Vagina (tissue), 2 donors: ENCODE measurements at regions not wholly inside any gene's neighbourhood (a gene's known extent, or its start where the extent isn't known, plus 50 kb on each side); places are given as distances from the start of the nearest gene placed in this dataset.

ENCODE experiments used
- DNase-seq, 2 donors: peaks; one replicate each; pipeline ENCODE4 v3.0.0-alpha.2; 2017; ENCODE audit errors: extremely low spot score in 2 of 2
- H3K27ac ChIP-seq: fragments of 200-600 bp; sonication (generic); one replicate; pipeline ENCODE4 v1.5.1; 2019
- H3K27me3 ChIP-seq: fragments of 200-600 bp; sonication (generic); one replicate; pipeline ENCODE4 v1.5.1; 2019
- H3K36me3 ChIP-seq, 2 donors: fragments of 200-600 bp; sonication (generic); one replicate each; pipeline ENCODE4 v1.5.1; 2017 to 2019
- H3K4me1 ChIP-seq: fragments of 200-600 bp; sonication (generic); one replicate; pipeline ENCODE4 v1.5.1; 2019
- H3K4me3 ChIP-seq, 2 donors: fragments of 200-600 bp; sonication (generic); 1 replicate in 1 of 2; 2 replicates in 1 of 2; pipeline ENCODE4 v1.5.1; 2016 to 2019
- H3K9me3 ChIP-seq: fragments of 200-600 bp; sonication (generic); one replicate; pipeline ENCODE4 v1.5.1; 2019
- POLR2A ChIP-seq, 2 donors: fragments of 450-650 bp; IDR thresholded peaks; one replicate each; pipeline ENCODE4 v1.6.1; 2017; ENCODE audit warnings: antibody characterized with exemption in 2 of 2, mild to moderate bottlenecking in 2 of 2, moderate library complexity in 2 of 2
- POLR2AphosphoS5 ChIP-seq, 2 donors: sonication (generic); formaldehyde crosslinking; IDR thresholded peaks; one replicate each; pipeline ENCODE4 v1.9.0; 2017; ENCODE audit warnings: antibody characterized with exemption in 2 of 2, mild to moderate bottlenecking in 2 of 2, low read depth in 1 of 2; ENCODE audit not compliant: insufficient read depth in 1 of 2
- intact Hi-C: fragments of 100-400 bp; cut with DNase I; formaldehyde crosslinking; loops from one replicate; pipeline ENCODE4 v1.15.1; 2023
- TF ChIP-seq, protein P1 (sequence below), 3 experiments: fragments of 450-650 bp in 2 of 3; fragments of 200-600 bp in 1 of 3; sonication (generic) in 1 of 3; IDR thresholded peaks; one replicate each; pipeline ENCODE4 v1.5.1; 2017 to 2019; ENCODE audit warnings: antibody characterized with exemption in 3 of 3, mild to moderate bottlenecking in 2 of 3, moderate library complexity in 2 of 3

DNA sequence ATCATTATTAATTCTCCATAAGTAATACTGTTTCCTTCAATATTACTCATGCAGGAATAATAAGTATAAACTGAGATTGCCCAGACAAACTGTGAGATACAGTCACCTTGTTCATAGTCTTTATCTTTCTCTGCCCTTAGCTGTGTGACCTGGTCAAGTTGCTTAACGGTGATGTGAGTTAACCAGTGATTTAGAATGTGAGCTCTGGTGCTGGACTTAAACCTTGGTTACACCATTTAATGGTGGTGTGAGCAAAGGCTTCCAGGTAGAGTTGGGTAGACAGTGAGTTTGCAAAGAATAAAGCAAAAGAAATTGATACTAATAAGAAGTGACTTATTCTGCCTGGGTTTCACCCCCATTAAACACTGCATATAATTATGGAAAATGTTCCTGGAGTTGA, 86.2 kb upstream of the DEFB112 start:
- TF ChIP-seq, protein P1, sequence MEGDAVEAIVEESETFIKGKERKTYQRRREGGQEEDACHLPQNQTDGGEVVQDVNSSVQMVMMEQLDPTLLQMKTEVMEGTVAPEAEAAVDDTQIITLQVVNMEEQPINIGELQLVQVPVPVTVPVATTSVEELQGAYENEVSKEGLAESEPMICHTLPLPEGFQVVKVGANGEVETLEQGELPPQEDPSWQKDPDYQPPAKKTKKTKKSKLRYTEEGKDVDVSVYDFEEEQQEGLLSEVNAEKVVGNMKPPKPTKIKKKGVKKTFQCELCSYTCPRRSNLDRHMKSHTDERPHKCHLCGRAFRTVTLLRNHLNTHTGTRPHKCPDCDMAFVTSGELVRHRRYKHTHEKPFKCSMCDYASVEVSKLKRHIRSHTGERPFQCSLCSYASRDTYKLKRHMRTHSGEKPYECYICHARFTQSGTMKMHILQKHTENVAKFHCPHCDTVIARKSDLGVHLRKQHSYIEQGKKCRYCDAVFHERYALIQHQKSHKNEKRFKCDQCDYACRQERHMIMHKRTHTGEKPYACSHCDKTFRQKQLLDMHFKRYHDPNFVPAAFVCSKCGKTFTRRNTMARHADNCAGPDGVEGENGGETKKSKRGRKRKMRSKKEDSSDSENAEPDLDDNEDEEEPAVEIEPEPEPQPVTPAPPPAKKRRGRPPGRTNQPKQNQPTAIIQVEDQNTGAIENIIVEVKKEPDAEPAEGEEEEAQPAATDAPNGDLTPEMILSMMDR (IDR thresholded peaks at IDR 0.05) = no peak
- TF ChIP-seq POLR2AphosphoS5 (IDR thresholded peaks at IDR 0.05; ENCODE audit: insufficient read depth in 1 of 2, low read depth in 1 of 2) (no peak), POLR2A (IDR thresholded peaks at IDR 0.05) (no peak)
- intact Hi-C loops = no loop called here

DNA sequence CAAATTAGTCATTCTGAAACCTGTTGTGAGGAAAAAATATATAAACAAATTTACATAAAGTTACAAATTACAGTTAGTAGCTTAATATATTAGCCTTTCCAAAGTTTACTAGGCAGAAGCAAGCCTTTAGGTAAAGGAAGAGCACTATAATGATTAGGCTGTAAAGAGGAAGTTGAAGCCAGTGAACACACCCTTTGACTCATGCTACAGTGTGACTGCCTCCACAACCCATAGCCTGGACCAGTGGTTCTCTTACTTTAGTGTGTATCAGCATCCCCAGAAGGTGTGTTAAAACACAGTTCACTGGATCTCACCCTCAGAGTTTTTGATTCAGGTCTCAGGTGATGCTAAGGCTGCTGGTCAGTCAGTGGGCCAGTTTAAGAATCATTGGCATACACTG, 91.4 kb upstream of the DEFB112 start:
- H3K4me3 ChIP-seq = no peak overlapping the region
- H3K36me3 ChIP-seq = no peaks in the 10 kb centered on the region
- no peaks in the 10 kb centered on the region for H3K27me3 ChIP-seq
- DNase-seq = no peak
- H3K27ac ChIP-seq = no peak overlapping the region
- TF ChIP-seq, protein P1 (IDR thresholded peaks at IDR 0.05) = no peak
- no peak for TF ChIP-seq POLR2AphosphoS5 (IDR thresholded peaks at IDR 0.05; ENCODE audit: insufficient read depth in 1 of 2, low read depth in 1 of 2)
- TF ChIP-seq POLR2A (IDR thresholded peaks at IDR 0.05) = no peak
- H3K4me1 ChIP-seq = no peaks in the 10 kb centered on the region
- intact Hi-C loops = no loop called here
- no peaks in the 10 kb centered on the region for H3K9me3 ChIP-seq

More for the DNA sequence above, 86.2 kb upstream of the DEFB112 start:
- H3K27me3 ChIP-seq = no peaks in the 10 kb centered on the region
- no peak overlapping the region for H3K27ac ChIP-seq
- H3K9me3 ChIP-seq = no peaks in the 10 kb centered on the region
- H3K36me3 ChIP-seq = no peaks in the 10 kb centered on the region
- no peaks in the 10 kb centered on the region for H3K4me1 ChIP-seq
- DNase-seq = no peak
- no peak overlapping the region for H3K4me3 ChIP-seq

DNA sequence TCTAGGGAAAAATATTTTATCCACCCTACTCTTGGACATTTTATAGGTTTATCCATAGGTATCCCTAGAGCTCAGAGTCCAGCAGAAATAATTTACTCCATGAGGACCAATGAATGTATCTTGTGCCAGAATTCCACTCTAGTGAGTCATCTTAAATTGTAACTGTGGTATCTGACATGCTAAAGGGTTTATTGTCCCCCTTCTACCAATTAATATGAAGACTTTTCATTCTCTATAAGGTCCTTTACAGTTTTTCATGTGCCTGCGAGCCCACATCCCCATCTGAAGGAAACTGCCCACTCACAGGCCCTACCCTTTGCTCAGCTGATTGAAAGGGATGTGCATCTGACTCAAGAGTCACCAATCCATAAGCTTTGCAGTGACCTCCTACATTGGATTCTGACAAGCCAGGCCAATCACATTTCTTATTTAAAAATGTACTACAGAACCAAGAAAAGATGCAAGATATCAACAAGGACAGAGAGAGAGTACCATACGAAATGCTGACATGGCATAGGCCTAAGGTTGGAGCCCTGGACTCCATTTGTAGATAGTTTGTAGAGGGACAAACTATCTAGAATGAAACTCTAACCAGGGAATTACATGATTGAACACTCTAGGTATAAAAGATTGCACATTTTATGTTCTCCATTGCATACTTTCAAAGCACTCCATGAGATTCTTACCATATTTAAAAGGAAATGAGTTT, 93.4 kb upstream of the DEFB112 start:
- TF ChIP-seq POLR2AphosphoS5 (IDR thresholded peaks at IDR 0.05; ENCODE audit: insufficient read depth in 1 of 2, low read depth in 1 of 2) (no peak), POLR2A (IDR thresholded peaks at IDR 0.05) (no peak)
- TF ChIP-seq, protein P1 (IDR thresholded peaks at IDR 0.05) = no peak
- H3K4me3 ChIP-seq = no peak overlapping the region
- no peaks in the 10 kb centered on the region for H3K36me3 ChIP-seq
- H3K27ac ChIP-seq = no peak overlapping the region
- no peaks in the 10 kb centered on the region for H3K9me3 ChIP-seq
- intact Hi-C loops = no loop called here
- no peaks in the 10 kb centered on the region for H3K27me3 ChIP-seq
- H3K4me1 ChIP-seq = no peaks in the 10 kb centered on the region
- DNase-seq = no peak

DNA sequence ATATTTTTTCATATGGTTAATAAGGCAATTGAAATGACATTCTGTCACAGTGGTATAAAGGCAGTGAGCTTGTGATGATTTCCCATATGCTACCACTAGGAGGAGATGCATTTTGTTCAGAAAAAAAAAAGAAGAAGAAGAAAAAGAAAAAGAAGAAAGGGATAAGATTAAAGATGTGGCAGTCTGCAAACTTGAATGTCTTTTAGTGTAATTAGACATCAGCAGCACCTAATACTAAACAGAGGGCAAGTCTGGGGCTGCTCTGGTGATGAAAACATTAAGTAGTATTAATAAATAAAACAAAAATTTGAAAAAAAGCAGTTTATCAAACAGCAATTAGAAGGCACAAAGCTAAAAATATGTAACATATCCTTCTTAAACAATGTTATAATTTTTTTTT, 95.4 kb upstream of the DEFB112 start:
- Histone ChIP-seq H3K36me3 (no peaks in the 10 kb centered on the region), H3K4me1 (no peaks in the 10 kb centered on the region), H3K9me3 (no peaks in the 10 kb centered on the region), H3K27ac (no peak overlapping the region), H3K27me3 (no peaks in the 10 kb centered on the region), H3K4me3 (no peak overlapping the region)
- intact Hi-C loops = no loop called here
- no peak for DNase-seq
- TF ChIP-seq, protein P1 (IDR thresholded peaks at IDR 0.05) = no peak
- no peak for TF ChIP-seq POLR2A (IDR thresholded peaks at IDR 0.05)
- TF ChIP-seq POLR2AphosphoS5 (IDR thresholded peaks at IDR 0.05; ENCODE audit: insufficient read depth in 1 of 2, low read depth in 1 of 2) = no peak

DNA sequence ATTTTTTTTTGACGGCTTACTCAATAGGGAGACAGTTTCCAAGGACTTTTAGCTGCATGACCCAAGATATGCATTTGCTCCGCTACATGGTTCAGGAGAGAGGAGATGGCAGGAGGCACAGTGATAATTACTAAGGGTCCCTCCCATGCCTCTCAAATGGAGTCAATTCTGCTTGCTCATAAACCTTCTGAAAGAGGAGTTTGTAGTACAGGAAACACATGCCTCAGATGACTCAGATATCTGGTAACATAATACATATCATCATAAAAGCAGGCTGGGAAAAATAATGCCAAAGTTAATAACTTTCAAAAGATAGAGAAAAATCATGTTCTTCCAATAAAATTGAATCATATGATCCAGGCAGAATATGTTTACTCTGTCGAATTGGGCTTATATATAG, 97.6 kb upstream of the DEFB112 start:
- Histone ChIP-seq H3K36me3 (no peaks in the 10 kb centered on the region), H3K4me1 (no peaks in the 10 kb centered on the region), H3K9me3 (no peaks in the 10 kb centered on the region), H3K27me3 (no peaks in the 10 kb centered on the region), H3K27ac (no peak overlapping the region), H3K4me3 (no peak overlapping the region)
- no peak for TF ChIP-seq POLR2A (IDR thresholded peaks at IDR 0.05)
- TF ChIP-seq, protein P1 (IDR thresholded peaks at IDR 0.05) = no peak
- no peak for TF ChIP-seq POLR2AphosphoS5 (IDR thresholded peaks at IDR 0.05; ENCODE audit: insufficient read depth in 1 of 2, low read depth in 1 of 2)
- intact Hi-C loops = no loop called here
- DNase-seq = no peak
